Stomach smooth muscle (tissue), 2 donors: ENCODE measurements at regions not wholly inside any gene's neighbourhood (a gene's known extent, or its start where the extent isn't known, plus 50 kb on each side); places are given as distances from the start of the nearest gene placed in this dataset.

Source experiments
- H3K27ac ChIP-seq: one replicate; pipeline ENCODE4 v1.7.0; 2013; ENCODE audit warnings: mild to moderate bottlenecking, low read length, inconsistent platforms
- H3K27me3 ChIP-seq, 2 donors: one replicate each; pipeline ENCODE4 v1.7.0; 2013; ENCODE audit warnings: low read length in 2 of 2; ENCODE audit not compliant: insufficient read depth in 2 of 2, control insufficient read depth in 1 of 2
- H3K36me3 ChIP-seq, 2 donors: one replicate each; pipeline ENCODE4 v1.7.0; 2013; ENCODE audit warnings: low read length in 2 of 2; ENCODE audit not compliant: control insufficient read depth in 2 of 2, insufficient read depth in 2 of 2
- H3K4me1 ChIP-seq: one replicate; pipeline ENCODE4 v1.7.0; 2013; ENCODE audit warnings: low read length; ENCODE audit not compliant: control insufficient read depth, insufficient read depth
- H3K4me3 ChIP-seq, 2 donors: one replicate each; pipeline ENCODE4 v1.7.0; 2013; ENCODE audit warnings: low read length in 2 of 2
- H3K9ac ChIP-seq, 2 donors: one replicate each; pipeline ENCODE4 v1.7.0; 2013; ENCODE audit warnings: low read length in 2 of 2, mild to moderate bottlenecking in 1 of 2
- H3K9me3 ChIP-seq, 2 donors: one replicate each; pipeline ENCODE4 v1.7.0; 2013; ENCODE audit warnings: low read length in 2 of 2; ENCODE audit not compliant: control insufficient read depth in 2 of 2
- donor health status: healthy.
- donor health status: Pancreatic carcinoma.

- H3K4me1 ChIP-seq = no peaks in the 10 kb centered on the region
- H3K36me3 ChIP-seq = no peaks in the 10 kb centered on the region
- peaks cover 3 to 4% of the 10 kb centered on the region in 2 donors for H3K27me3 ChIP-seq
- H3K4me3 ChIP-seq = no peak overlapping the region
- peaks cover 0 to 4% of the 10 kb centered on the region in 2 donors for H3K9me3 ChIP-seq
- no peak overlapping the region for H3K9ac ChIP-seq
- H3K27ac ChIP-seq = no peak overlapping the region
Observed at GRCh38 chr5:2433086-2433485, 318.4 kb downstream of the IRX2 start.

- Histone ChIP-seq H3K36me3 (no peaks in the 10 kb centered on the region), H3K27ac (no peak overlapping the region), H3K27me3 (peaks cover 3 to 4% of the 10 kb centered on the region in 2 donors), H3K4me3 (no peak overlapping the region), H3K9me3 (peaks cover 2 to 4% of the 10 kb centered on the region in 2 donors), H3K9ac (no peak overlapping the region), H3K4me1 (no peaks in the 10 kb centered on the region)
Observed at GRCh38 chr5:2432076-2432920, 319.2 kb downstream of the IRX2 start.

- Histone ChIP-seq H3K9me3 (peaks cover 2 to 4% of the 10 kb centered on the region in 2 donors), H3K36me3 (no peaks in the 10 kb centered on the region), H3K4me3 (no peak overlapping the region), H3K4me1 (no peaks in the 10 kb centered on the region), H3K27ac (no peak overlapping the region), H3K27me3 (peaks cover 3 to 4% of the 10 kb centered on the region in 2 donors), H3K9ac (no peak overlapping the region)
Observed at GRCh38 chr5:2430606-2431005, 320.9 kb downstream of the IRX2 start.

DNA sequence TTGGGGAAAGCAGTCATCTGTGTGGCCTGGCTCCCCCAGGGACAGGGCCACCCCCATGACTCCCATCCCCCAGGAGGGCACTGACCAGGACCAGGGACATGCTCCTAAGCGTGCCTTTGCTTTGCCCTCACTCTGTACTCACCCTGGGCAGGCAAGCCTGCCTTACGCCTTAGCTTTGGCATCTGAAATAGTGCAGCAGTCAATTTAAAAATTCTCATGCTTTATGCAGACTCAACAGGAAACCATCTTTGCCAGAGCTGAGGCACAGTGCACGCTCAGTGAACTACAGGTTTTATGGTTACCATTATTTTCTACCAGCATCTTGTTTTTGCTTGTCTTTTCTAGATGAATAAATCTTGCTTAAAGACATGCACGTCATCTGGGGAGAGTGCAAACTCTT is 323.5 kb downstream of the IRX2 start:
- Histone ChIP-seq H3K4me1 (no peaks in the 10 kb centered on the region), H3K9me3 (peaks cover 2 to 4% of the 10 kb centered on the region in 2 donors), H3K27ac (no peak overlapping the region), H3K4me3 (no peak overlapping the region), H3K9ac (no peak overlapping the region), H3K36me3 (no peaks in the 10 kb centered on the region), H3K27me3 (peaks cover 3 to 4% of the 10 kb centered on the region in 2 donors)

DNA sequence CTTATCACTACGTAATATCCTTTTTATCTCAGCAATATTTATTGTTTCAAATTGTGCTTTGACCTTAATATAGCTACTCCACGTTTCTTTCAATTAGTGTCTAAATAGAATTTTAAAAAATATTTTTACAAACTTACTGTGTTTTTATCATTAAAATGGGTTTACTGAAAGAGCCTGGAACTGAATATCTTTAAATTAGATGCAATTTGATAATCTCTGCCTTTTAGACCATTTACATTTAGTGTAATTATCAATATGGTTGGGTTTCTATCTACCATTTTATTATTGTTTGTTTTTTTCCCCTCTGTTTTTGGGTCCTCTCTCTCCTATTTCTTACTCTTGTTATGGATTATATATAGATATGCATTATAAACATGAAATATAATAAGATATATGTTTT is 327.8 kb downstream of the IRX2 start:
- Histone ChIP-seq H3K4me1 (no peaks in the 10 kb centered on the region), H3K9me3 (peaks cover 0 to 2% of the 10 kb centered on the region in 2 donors), H3K36me3 (no peaks in the 10 kb centered on the region), H3K4me3 (no peak overlapping the region), H3K27ac (no peak overlapping the region), H3K9ac (no peak overlapping the region), H3K27me3 (peaks cover 0 to 2% of the 10 kb centered on the region in 2 donors)

GRCh38 chr5:2417301-2417700 is 334.2 kb downstream of the IRX2 start:
- Histone ChIP-seq H3K4me3 (no peak overlapping the region), H3K27ac (no peak overlapping the region), H3K36me3 (no peaks in the 10 kb centered on the region), H3K4me1 (no peaks in the 10 kb centered on the region), H3K9ac (no peak overlapping the region), H3K27me3 (peaks cover 0 to 6% of the 10 kb centered on the region in 2 donors), H3K9me3 (peaks cover 0 to 11% of the 10 kb centered on the region in 2 donors)

DNA sequence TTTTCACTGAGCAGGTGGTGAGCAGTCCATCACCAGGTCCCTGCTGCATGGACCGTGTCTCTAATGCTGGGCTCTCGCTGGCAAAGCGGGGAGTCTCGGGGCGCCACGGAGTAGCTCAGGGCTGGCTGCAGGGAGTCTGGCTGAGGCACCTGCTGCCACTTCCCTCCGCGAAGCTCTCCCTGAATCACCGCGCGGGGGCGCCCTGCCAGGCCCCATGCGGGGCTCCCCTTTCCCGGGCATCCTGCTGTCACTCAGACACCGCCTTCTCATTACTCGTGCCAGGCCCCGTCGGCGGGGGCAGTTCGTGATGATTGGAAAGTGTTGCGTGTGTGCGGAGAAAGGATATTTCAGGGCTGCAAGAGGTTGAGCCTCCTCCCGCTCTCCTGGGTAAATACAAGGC is 335.8 kb downstream of the IRX2 start:
- Histone ChIP-seq H3K36me3 (no peaks in the 10 kb centered on the region), H3K27ac (no peak overlapping the region), H3K9ac (no peak overlapping the region), H3K9me3 (peaks cover 0 to 11% of the 10 kb centered on the region in 2 donors), H3K27me3 (peaks cover 0 to 4% of the 10 kb centered on the region in 2 donors), H3K4me1 (no peaks in the 10 kb centered on the region), H3K4me3 (no peak overlapping the region)

- Histone ChIP-seq H3K36me3 (no peaks in the 10 kb centered on the region), H3K4me1 (no peaks in the 10 kb centered on the region), H3K4me3 (no peak overlapping the region), H3K9ac (no peak overlapping the region), H3K27me3 (peaks cover 0 to 4% of the 10 kb centered on the region in 2 donors), H3K9me3 (no peaks in the 10 kb centered on the region), H3K27ac (no peak overlapping the region)
Observed at GRCh38 chr5:2410451-2410850, 341.0 kb downstream of the IRX2 start.

DNA sequence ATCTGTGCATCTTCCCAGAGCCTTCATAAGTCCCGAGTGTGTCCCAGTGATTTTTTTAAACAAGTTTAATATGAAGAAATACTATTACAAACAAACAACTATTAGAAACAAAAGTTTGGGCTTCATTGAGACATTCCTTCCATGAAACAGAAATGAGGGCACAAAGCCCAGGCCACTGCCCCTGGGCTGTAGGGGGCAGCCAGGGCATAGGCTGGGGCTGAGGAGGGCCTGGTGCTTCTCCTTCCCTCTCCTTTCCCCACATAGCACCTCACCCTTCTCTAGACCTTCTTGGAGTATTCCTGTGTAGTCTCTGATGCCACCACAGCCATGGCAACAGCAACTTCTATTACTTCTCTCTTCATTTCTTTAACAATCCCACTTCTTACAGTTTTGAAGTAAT is 348.2 kb downstream of the IRX2 start:
- Histone ChIP-seq H3K9me3 (no peaks in the 10 kb centered on the region), H3K9ac (no peak overlapping the region), H3K36me3 (no peaks in the 10 kb centered on the region), H3K4me1 (no peaks in the 10 kb centered on the region), H3K27ac (no peak overlapping the region), H3K27me3 (peaks cover 0 to 2% of the 10 kb centered on the region in 2 donors), H3K4me3 (no peak overlapping the region)

GRCh38 chr5:2399804-2400203 is 351.7 kb downstream of the IRX2 start:
- Histone ChIP-seq H3K36me3 (no peaks in the 10 kb centered on the region), H3K9me3 (no peaks in the 10 kb centered on the region), H3K4me1 (no peaks in the 10 kb centered on the region), H3K9ac (no peak overlapping the region), H3K27me3 (peaks cover 0 to 2% of the 10 kb centered on the region in 2 donors), H3K4me3 (no peak overlapping the region), H3K27ac (no peak overlapping the region)

- H3K27ac ChIP-seq = no peak overlapping the region
- no peaks in the 10 kb centered on the region for H3K4me1 ChIP-seq
- no peak overlapping the region for H3K4me3 ChIP-seq
- H3K9ac ChIP-seq = no peak overlapping the region
- H3K36me3 ChIP-seq = no peaks in the 10 kb centered on the region
- no peaks in the 10 kb centered on the region for H3K9me3 ChIP-seq
- peaks cover 0 to 2% of the 10 kb centered on the region in 2 donors for H3K27me3 ChIP-seq
Observed at GRCh38 chr5:2399096-2399495, 352.4 kb downstream of the IRX2 start.
